ENCODE measurements at regions not wholly inside any gene's neighbourhood (a gene's known extent, or its start where the extent isn't known, plus 50 kb on each side); places are given as distances from the start of the nearest gene placed in this dataset.

DNA sequence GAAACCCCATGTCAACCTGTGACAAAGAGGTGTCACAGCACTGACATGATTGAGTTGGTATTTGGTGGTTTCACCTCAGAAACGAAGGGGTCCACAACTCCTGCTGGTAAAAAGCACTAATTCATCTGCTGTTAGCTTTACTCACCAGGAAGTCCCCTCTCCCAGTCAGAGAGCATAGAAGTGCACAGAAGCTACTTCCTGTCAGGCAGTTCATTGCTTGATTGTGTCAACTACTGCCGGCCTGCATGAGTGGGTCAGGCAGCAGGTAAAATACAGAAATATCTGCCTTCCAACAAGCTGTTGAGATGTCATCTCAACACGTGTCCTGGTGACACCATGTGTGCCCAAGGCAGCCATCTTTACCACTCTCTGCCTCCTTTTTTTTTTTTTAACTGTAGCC is 596.6 kb upstream of the NR2F2 start (continued):
- TF ChIP-seq, protein P1, sequence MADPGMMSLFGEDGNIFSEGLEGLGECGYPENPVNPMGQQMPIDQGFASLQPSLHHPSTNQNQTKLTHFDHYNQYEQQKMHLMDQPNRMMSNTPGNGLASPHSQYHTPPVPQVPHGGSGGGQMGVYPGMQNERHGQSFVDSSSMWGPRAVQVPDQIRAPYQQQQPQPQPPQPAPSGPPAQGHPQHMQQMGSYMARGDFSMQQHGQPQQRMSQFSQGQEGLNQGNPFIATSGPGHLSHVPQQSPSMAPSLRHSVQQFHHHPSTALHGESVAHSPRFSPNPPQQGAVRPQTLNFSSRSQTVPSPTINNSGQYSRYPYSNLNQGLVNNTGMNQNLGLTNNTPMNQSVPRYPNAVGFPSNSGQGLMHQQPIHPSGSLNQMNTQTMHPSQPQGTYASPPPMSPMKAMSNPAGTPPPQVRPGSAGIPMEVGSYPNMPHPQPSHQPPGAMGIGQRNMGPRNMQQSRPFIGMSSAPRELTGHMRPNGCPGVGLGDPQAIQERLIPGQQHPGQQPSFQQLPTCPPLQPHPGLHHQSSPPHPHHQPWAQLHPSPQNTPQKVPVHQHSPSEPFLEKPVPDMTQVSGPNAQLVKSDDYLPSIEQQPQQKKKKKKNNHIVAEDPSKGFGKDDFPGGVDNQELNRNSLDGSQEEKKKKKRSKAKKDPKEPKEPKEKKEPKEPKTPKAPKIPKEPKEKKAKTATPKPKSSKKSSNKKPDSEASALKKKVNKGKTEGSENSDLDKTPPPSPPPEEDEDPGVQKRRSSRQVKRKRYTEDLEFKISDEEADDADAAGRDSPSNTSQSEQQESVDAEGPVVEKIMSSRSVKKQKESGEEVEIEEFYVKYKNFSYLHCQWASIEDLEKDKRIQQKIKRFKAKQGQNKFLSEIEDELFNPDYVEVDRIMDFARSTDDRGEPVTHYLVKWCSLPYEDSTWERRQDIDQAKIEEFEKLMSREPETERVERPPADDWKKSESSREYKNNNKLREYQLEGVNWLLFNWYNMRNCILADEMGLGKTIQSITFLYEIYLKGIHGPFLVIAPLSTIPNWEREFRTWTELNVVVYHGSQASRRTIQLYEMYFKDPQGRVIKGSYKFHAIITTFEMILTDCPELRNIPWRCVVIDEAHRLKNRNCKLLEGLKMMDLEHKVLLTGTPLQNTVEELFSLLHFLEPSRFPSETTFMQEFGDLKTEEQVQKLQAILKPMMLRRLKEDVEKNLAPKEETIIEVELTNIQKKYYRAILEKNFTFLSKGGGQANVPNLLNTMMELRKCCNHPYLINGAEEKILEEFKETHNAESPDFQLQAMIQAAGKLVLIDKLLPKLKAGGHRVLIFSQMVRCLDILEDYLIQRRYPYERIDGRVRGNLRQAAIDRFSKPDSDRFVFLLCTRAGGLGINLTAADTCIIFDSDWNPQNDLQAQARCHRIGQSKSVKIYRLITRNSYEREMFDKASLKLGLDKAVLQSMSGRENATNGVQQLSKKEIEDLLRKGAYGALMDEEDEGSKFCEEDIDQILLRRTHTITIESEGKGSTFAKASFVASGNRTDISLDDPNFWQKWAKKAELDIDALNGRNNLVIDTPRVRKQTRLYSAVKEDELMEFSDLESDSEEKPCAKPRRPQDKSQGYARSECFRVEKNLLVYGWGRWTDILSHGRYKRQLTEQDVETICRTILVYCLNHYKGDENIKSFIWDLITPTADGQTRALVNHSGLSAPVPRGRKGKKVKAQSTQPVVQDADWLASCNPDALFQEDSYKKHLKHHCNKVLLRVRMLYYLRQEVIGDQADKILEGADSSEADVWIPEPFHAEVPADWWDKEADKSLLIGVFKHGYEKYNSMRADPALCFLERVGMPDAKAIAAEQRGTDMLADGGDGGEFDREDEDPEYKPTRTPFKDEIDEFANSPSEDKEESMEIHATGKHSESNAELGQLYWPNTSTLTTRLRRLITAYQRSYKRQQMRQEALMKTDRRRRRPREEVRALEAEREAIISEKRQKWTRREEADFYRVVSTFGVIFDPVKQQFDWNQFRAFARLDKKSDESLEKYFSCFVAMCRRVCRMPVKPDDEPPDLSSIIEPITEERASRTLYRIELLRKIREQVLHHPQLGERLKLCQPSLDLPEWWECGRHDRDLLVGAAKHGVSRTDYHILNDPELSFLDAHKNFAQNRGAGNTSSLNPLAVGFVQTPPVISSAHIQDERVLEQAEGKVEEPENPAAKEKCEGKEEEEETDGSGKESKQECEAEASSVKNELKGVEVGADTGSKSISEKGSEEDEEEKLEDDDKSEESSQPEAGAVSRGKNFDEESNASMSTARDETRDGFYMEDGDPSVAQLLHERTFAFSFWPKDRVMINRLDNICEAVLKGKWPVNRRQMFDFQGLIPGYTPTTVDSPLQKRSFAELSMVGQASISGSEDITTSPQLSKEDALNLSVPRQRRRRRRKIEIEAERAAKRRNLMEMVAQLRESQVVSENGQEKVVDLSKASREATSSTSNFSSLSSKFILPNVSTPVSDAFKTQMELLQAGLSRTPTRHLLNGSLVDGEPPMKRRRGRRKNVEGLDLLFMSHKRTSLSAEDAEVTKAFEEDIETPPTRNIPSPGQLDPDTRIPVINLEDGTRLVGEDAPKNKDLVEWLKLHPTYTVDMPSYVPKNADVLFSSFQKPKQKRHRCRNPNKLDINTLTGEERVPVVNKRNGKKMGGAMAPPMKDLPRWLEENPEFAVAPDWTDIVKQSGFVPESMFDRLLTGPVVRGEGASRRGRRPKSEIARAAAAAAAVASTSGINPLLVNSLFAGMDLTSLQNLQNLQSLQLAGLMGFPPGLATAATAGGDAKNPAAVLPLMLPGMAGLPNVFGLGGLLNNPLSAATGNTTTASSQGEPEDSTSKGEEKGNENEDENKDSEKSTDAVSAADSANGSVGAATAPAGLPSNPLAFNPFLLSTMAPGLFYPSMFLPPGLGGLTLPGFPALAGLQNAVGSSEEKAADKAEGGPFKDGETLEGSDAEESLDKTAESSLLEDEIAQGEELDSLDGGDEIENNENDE (IDR thresholded peaks at IDR 0.05; ENCODE audit: insufficient replicate concordance, low read length), result no peak
- TF ChIP-seq SP4 (IDR thresholded peaks at IDR 0.05; ENCODE audit: low read length) (no peak), ASH2L (IDR thresholded peaks at IDR 0.05; ENCODE audit: low read length) (no peak), JUN (IDR thresholded peaks at IDR 0.05; ENCODE audit: low read depth, low read length) (no peak), CHD2 (IDR thresholded peaks at IDR 0.05; ENCODE audit: low read length) (no peak), CBX5 (IDR thresholded peaks at IDR 0.05; ENCODE audit: low read depth, low read length) (no peak), EGR1 (IDR thresholded peaks at IDR 0.05; ENCODE audit: borderline replicate concordance, low read depth, low read length) (no peak), SP2 (IDR thresholded peaks at IDR 0.05; ENCODE audit: low read length) (no peak), RNF2 (IDR thresholded peaks at IDR 0.05; ENCODE audit: borderline replicate concordance, low read depth, low read length, missing control alignments, poor library complexity, severe bottlenecking) (no peak)

Data from H1 (cell line).